GM19467 (cell line): ENCODE measurements at regions not wholly inside any gene's neighbourhood (a gene's known extent, or its start where the extent isn't known, plus 50 kb on each side); places are given as distances from the start of the nearest gene placed in this dataset.

ENCODE experiments used
- ATAC-seq: cut with Tn5 transposase; IDR thresholded peaks from one replicate; pipeline ENCODE4 v1.9.1; 2021; ENCODE audit warnings: mild to moderate bottlenecking, moderate library complexity; ENCODE audit not compliant: unreplicated experiment

- no peak for ATAC-seq
Measured at GRCh38 chr16:5533321-5533888, 435.8 kb upstream of the EEF2KMT start.

GRCh38 chr16:5527817-5528216, 430.2 kb upstream of the EEF2KMT start:
- no peak for ATAC-seq

DNA sequence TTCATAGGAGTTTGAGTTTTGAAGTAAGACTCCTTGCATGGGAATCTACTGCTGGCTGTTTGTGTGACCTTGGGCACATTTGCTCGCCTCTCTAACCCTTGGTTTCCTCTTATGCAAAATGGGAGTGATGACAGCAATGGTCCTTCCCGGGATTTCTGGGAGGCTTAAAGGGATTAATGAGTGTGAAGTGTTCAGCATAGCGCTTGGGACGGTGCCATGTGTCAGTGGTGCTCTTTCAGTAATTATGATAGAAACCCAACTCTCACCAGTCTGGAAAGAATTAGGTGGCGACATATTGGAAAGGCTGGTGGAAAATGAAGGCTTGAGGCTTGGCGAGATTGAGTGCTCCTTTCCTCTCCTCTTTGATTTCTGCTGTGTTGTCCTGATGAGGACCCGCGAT, 429.2 kb upstream of the EEF2KMT start:
- no peak for ATAC-seq

DNA sequence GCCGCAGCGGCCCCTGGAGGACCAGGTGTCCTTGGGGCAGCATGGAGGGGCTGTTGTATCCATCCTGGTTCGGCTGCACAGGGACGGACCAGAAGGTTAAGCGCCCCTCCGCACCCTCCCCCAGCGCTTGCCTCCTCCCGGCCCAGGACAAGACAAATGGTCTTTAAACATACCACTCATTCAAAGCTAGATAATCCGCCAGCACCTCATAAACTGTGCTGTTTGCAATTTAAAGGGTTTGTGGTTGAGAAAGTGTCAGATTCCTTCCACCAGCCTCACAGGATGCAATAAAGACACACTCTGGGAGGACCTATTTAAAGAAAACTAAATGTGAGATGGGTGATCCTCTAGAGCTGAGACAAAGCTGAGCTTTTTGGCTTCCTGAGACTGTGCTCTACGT, 426.2 kb upstream of the EEF2KMT start:
- ATAC-seq = no peak

GRCh38 chr16:5516115-5516514, 418.5 kb upstream of the EEF2KMT start:
- ATAC-seq = no peak

GRCh38 chr16:5512014-5512413, 414.4 kb upstream of the EEF2KMT start:
- no peak for ATAC-seq

- no peak for ATAC-seq
Measured at GRCh38 chr16:5510819-5511370, 413.3 kb upstream of the EEF2KMT start.

DNA sequence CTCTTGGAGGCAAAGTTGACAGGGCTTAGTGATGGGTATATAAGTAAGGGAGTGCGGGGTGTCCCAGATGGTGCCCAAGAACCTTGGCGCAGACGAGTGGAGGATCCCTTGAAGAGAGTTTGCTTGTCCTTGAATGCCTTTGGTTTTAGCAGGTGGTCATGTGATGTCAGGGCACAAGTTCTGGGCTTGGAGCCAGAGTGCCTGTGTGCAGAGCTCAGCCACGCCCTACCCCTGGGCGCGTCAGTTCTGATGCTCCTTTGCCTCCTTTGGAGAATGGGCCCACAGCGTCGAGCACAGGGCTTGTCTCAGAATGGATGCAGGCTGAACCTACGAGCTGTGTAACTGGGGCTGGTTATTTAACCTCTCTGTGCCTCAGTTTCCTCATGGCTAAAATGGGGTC, 412.2 kb upstream of the EEF2KMT start:
- ATAC-seq = no peak

DNA sequence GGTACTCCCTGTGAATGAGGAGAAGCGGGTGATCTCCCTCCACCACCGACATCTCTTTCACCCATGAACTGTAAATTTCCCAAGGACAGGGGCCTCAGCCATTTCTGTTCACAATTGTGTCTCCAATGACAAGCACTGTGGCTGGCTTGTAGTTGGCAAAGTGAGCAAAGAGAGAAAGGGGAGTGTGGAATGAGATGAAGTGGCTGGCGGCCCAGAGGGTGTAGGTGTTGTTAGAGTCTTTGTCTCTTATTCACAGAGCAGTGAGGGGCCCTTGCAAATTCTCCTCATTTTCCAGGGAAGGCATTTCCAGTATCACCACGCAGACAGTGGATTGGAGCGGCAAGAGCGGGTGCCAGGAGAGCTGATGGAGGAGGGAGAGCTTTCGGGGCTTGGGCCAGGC, 411.7 kb upstream of the EEF2KMT start:
- ATAC-seq = no peak

DNA sequence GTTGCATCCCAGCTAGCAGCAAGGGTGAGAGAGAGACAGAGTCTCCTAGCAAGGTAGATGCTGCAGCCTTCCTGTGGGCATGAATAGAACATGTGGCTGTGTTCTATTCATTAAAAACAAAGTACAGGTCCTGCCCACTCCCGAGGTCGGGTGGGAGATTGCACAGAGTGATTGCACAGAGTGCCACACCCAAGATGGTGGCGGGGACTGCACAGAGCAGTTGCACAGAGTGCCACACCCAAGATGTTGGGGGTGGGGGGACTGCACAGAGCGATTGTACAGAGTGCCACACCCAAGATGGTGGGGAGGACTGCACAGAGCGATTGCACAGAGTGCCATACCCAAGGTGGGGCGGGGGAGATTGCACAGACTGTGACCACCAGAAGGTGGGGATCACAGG, 410.8 kb upstream of the EEF2KMT start:
- no peak for ATAC-seq

- ATAC-seq = no peak
Measured at GRCh38 chr16:5506021-5506420, 408.4 kb upstream of the EEF2KMT start.

DNA sequence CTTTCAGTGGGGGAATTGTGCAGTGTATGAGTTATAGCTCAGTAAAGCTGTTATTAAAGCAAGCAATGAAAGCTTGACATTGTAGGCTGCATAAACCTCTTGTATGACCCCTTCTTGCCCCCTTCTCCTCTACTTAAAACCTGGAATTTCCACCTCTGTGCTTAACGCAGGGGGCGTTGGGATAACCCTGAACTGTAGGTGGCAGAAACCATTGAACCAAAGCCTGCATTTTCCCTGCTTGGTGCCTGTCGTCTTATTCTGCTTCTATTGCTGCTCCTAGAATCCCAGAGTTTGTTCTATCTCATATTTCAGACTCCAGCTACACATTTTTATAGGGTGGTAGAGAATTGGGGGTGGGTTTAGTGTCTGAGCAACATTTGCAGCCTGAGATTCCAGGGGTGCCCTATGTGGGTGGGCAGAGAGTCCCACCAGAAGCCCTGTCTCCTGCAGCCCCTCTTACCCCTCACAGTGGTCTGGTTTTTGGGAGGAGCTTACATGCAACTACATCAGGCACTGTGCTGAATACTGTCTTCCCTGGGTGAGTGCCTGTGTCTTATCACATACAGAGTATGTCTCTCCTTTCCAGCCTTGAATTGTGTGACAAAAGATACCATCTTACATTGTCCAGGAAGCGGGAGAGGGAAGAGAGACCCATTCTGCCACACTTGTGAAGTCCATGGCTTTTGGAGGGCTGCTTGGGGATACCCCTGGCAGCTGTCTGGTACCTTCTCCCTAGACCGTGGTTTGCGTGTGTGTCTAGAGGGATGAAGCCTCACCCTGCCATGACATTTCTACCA, 407.7 kb upstream of the EEF2KMT start:
- no peak for ATAC-seq

GRCh38 chr16:5504064-5504781, 406.6 kb upstream of the EEF2KMT start:
- no peak for ATAC-seq

DNA sequence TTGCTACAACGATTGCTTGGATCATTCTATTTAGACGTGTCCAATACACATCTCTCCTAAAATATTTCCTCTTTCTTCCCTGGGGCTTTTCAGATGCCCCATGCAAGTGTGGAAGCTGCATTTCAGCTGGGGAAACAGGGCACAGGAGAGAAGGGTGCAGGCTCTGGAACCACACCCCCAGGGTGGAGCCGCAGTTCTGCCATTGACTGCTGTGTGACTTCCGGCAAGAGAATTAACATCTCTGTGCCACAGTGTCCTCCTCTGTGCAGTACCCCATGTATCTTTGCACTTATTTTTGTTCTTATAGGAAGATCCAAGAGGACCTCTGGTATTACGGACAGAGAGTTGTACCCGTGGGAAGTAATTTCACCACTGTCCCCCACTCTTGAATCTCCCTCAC, 405.3 kb upstream of the EEF2KMT start:
- ATAC-seq = no peak

DNA sequence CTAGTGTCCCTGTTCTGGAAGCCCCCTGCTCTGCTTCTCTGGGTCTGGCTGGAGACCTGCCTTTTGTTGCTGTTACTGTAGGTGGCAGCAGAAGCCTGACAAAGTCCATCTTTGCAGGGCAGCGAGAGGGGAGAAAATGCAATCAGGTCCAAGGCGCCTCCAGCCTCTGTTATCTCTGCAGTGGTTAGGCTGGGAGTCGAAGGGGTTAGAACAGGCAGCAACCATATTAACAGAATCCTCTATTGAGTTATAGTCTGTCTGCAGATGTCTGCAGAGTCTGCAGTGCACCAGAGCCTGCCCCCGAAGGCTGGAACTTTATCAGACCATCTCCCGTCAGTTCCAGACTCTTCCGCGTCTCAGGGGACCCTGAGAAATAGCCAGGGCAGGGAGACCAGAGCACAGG, 404.9 kb upstream of the EEF2KMT start:
- ATAC-seq = no peak

GRCh38 chr16:5500526-5500925, 402.9 kb upstream of the EEF2KMT start:
- ATAC-seq = no peak

- ATAC-seq = no peak
Measured at GRCh38 chr16:5498562-5498961, 401.0 kb upstream of the EEF2KMT start.

GRCh38 chr16:5496013-5496412, 398.4 kb upstream of the EEF2KMT start:
- ATAC-seq = no peak

GRCh38 chr16:5490499-5490898, 392.9 kb upstream of the EEF2KMT start:
- ATAC-seq = no peak

GRCh38 chr16:5488581-5488980, 391.0 kb upstream of the EEF2KMT start:
- ATAC-seq = no peak

DNA sequence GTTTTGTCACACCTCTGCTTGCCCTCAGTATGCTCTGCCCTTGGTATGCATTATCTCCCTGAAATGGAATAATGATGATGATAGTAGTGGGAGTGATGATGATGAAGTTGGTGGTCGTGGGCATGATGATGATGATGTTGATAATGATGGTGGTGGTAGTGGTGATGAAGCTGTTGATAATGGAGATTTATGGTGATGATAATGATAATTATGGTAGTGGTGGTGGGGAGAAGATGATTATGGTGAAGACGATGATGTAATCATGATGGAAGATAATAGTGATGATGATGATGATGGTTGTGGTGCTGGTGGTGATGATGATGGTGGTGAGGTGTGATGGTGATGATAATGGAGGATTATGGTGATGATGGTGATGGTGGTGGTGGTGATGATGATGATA, 390.1 kb upstream of the EEF2KMT start:
- ATAC-seq = no peak

DNA sequence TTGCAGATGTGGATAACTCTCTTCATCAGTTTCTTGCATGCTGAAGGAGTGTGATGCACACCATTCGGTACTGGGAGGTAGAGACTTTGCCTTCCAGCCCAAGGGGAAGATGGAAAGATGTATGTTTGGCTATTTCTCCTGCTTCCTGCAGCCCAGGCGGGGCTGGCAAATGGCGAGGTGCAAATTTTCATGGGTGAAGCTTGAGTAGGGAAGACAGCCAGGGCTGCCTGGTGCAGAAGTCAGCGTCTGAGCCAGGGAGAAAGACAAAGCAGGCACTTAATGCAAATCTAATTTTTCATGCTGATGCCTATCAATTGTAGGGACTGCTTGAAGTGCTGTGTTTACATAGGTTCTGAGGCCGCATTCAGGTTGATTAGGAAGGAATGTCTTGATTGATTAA, 384.7 kb upstream of the EEF2KMT start:
- ATAC-seq = no peak
